ENCODE measurements at regions not wholly inside any gene's neighbourhood (a gene's known extent, or its start where the extent isn't known, plus 50 kb on each side); places are given as distances from the start of the nearest gene placed in this dataset.

DNA sequence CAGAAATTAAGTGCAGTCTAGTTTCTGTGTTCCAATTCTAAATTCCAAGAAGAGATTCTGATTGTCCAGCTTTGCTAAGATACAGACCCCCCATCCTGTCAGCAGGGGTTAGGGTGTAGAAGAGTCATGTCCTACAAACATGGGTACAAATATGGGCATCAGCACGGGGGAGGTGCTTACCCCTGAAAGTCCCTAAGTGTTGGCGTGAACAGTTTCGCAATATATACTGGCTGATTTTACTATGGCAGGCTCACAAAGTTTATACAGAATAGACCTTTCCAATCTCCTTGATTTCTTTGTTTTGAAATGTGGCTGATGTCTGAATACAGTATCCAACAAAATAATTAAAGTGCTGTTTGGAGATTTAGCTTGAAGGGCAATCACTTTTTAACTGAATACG, 71.6 kb upstream of the PPM1H start:
- TF ChIP-seq, protein P1, sequence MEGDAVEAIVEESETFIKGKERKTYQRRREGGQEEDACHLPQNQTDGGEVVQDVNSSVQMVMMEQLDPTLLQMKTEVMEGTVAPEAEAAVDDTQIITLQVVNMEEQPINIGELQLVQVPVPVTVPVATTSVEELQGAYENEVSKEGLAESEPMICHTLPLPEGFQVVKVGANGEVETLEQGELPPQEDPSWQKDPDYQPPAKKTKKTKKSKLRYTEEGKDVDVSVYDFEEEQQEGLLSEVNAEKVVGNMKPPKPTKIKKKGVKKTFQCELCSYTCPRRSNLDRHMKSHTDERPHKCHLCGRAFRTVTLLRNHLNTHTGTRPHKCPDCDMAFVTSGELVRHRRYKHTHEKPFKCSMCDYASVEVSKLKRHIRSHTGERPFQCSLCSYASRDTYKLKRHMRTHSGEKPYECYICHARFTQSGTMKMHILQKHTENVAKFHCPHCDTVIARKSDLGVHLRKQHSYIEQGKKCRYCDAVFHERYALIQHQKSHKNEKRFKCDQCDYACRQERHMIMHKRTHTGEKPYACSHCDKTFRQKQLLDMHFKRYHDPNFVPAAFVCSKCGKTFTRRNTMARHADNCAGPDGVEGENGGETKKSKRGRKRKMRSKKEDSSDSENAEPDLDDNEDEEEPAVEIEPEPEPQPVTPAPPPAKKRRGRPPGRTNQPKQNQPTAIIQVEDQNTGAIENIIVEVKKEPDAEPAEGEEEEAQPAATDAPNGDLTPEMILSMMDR (IDR thresholded peaks at IDR 0.05), result no peak
- no peak for TF ChIP-seq POLR2AphosphoS5 (IDR thresholded peaks at IDR 0.05)
- no peak for TF ChIP-seq POLR2A (IDR thresholded peaks at IDR 0.05)
